ENCODE measurements at regions not wholly inside any gene's neighbourhood (a gene's known extent, or its start where the extent isn't known, plus 50 kb on each side); places are given as distances from the start of the nearest gene placed in this dataset.

DNA sequence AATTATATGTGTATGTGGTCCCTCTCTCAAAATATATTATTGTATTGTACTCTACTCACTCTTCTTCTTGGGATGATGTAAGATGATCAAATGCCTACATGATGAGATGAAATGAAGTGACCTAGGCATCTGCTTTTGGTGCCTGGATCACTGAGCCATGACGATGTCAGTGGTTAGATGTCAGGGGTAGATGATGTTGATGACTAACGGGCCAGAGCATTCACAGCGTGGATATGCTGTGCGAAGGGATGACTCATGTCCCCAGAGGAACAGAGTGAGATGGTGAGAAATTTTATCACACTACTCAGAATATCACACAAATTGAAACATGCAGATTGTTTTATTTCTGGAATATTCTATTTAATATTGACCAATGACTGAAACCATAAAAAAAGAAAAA is 233.9 kb upstream of the CADM2 start:
- POLR2A ChIA-PET (ENCODE audit: unreplicated experiment), result no interaction called here
- H3K9me3 ChIP-seq (ENCODE audit: control insufficient read depth, insufficient read depth, low read length), result peaks cover 4% of the 10 kb centered on the region; the same call in 1 of the 2 replicates
- intact Hi-C loops (cut with micrococcal nuclease), result no loop called here

More for the DNA sequence above, 233.9 kb upstream of the CADM2 start:
- H2BK5ac ChIP-seq (ENCODE audit: low read depth, low read length, poor library complexity, severe bottlenecking), result no peak overlapping the region
- dilution Hi-C loops (cut with HindIII; ENCODE audit: low sequenced_read_pairs, unreplicated experiment), result no loop called here
- whole genome bisulfite sequencing, 2 experiments (ENCODE audit: extremely low coverage in 2 of 2, insufficient read length in 1 of 2), result no CpG with 5 or more reads among the region's 4 CpGs
- in situ Hi-C loops (cut with MboI; ENCODE audit: low sequenced_read_pairs), result no loop called here
- no peak overlapping the region for H3K9ac ChIP-seq (ENCODE audit: low read depth, low read length)
- no peak overlapping the region for H3K14ac ChIP-seq (replicated peaks; ENCODE audit: low read depth, low read length)
- H3K4me3 ChIP-seq (ENCODE audit: insufficient read depth, low read depth, low read length), result no peak overlapping the region
- no peak overlapping the region for H2AFZ ChIP-seq (replicated peaks; ENCODE audit: low read length, poor library complexity)
- no peaks in the 10 kb centered on the region for H3K9me1 ChIP-seq (ENCODE audit: insufficient read depth, low read length)
- H2AK5ac ChIP-seq (ENCODE audit: low read depth, low read length), result no peak overlapping the region
- no peaks in the 10 kb centered on the region for H3K36me3 ChIP-seq (ENCODE audit: control insufficient read depth, insufficient read depth, low read length)
- no peak overlapping the region for H4K8ac ChIP-seq (ENCODE audit: low read depth in 2 of 2, low read length in 2 of 2)
- no peak overlapping the region for H3K4me2 ChIP-seq (ENCODE audit: low read depth, low read length)
- CTCF ChIA-PET, result no interaction called here
- no TSS peak for BruUV-seq (replicated peaks)
- H3K23ac ChIP-seq (ENCODE audit: low read depth, low read length), result no peak overlapping the region
- no peak overlapping the region for H3K27ac ChIP-seq (ENCODE audit: insufficient read depth, low read length)
- ATAC-seq (ENCODE audit: low read depth), result no peak
- DNase-seq, result no peak
- H4K5ac ChIP-seq (ENCODE audit: low read depth, low read length), result no peak overlapping the region
- no peak overlapping the region for H4K91ac ChIP-seq (ENCODE audit: insufficient read depth, low read depth, low read length)
- H3K56ac ChIP-seq (ENCODE audit: extremely low read depth, insufficient read depth, low read length), result no peak overlapping the region
- no peak overlapping the region for H2BK15ac ChIP-seq (ENCODE audit: low read depth, low read length)
- no peak overlapping the region for H2BK120ac ChIP-seq (ENCODE audit: low read depth, low read length)
- H4K20me1 ChIP-seq (ENCODE audit: insufficient read depth, low read length), result no peaks in the 10 kb centered on the region
- no peak overlapping the region for H3K4ac ChIP-seq (ENCODE audit: low read depth, low read length)
- H2BK20ac ChIP-seq (ENCODE audit: low read depth, low read length), result no peak overlapping the region
- no peak overlapping the region for H3K18ac ChIP-seq (ENCODE audit: low read depth, low read length)
- no peaks in the 10 kb centered on the region for H3K4me1 ChIP-seq (ENCODE audit: control insufficient read depth, insufficient read depth, low read length)
- no peaks in the 10 kb centered on the region for H3K79me1 ChIP-seq (ENCODE audit: low read depth in 1 of 2, low read length in 2 of 2)
- no peak for TF ChIP-seq CEBPB (IDR thresholded peaks at IDR 0.05; ENCODE audit: low read depth, low read length)
- TF ChIP-seq CHD1 (IDR thresholded peaks at IDR 0.05; ENCODE audit: low read depth, low read length), result no peak
- no peak for TF ChIP-seq NFE2L2 (IDR thresholded peaks at IDR 0.05; ENCODE audit: low read depth, low read length)
- TF ChIP-seq RAD21 (IDR thresholded peaks at IDR 0.05; ENCODE audit: low read length), result no peak
- TF ChIP-seq, protein P1, sequence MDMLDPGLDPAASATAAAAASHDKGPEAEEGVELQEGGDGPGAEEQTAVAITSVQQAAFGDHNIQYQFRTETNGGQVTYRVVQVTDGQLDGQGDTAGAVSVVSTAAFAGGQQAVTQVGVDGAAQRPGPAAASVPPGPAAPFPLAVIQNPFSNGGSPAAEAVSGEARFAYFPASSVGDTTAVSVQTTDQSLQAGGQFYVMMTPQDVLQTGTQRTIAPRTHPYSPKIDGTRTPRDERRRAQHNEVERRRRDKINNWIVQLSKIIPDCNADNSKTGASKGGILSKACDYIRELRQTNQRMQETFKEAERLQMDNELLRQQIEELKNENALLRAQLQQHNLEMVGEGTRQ (IDR thresholded peaks at IDR 0.05; ENCODE audit: low read depth, low read length), result no peak
- TF ChIP-seq, protein P2, sequence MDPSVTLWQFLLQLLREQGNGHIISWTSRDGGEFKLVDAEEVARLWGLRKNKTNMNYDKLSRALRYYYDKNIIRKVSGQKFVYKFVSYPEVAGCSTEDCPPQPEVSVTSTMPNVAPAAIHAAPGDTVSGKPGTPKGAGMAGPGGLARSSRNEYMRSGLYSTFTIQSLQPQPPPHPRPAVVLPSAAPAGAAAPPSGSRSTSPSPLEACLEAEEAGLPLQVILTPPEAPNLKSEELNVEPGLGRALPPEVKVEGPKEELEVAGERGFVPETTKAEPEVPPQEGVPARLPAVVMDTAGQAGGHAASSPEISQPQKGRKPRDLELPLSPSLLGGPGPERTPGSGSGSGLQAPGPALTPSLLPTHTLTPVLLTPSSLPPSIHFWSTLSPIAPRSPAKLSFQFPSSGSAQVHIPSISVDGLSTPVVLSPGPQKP (IDR thresholded peaks at IDR 0.05; ENCODE audit: borderline replicate concordance, low read depth, low read length), result no peak
- no peak for TF ChIP-seq SMC3 (IDR thresholded peaks at IDR 0.05; ENCODE audit: low read depth, low read length)
- TF ChIP-seq RCOR1 (IDR thresholded peaks at IDR 0.05; ENCODE audit: insufficient replicate concordance, low read length), result no peak
- no peak for TF ChIP-seq MXI1 (IDR thresholded peaks at IDR 0.05; ENCODE audit: borderline replicate concordance, low read depth, low read length)
- TF ChIP-seq RFX5 (IDR thresholded peaks at IDR 0.05; ENCODE audit: low read depth, low read length), result no peak
- no peak for TF ChIP-seq FOS (IDR thresholded peaks at IDR 0.05; ENCODE audit: low read depth, low read length)
- no peak for TF ChIP-seq MAZ (IDR thresholded peaks at IDR 0.05; ENCODE audit: borderline replicate concordance, low read depth, low read length)
- TF ChIP-seq BHLHE40 (IDR thresholded peaks at IDR 0.05; ENCODE audit: low read depth, low read length), result no peak
- TF ChIP-seq, protein P3, sequence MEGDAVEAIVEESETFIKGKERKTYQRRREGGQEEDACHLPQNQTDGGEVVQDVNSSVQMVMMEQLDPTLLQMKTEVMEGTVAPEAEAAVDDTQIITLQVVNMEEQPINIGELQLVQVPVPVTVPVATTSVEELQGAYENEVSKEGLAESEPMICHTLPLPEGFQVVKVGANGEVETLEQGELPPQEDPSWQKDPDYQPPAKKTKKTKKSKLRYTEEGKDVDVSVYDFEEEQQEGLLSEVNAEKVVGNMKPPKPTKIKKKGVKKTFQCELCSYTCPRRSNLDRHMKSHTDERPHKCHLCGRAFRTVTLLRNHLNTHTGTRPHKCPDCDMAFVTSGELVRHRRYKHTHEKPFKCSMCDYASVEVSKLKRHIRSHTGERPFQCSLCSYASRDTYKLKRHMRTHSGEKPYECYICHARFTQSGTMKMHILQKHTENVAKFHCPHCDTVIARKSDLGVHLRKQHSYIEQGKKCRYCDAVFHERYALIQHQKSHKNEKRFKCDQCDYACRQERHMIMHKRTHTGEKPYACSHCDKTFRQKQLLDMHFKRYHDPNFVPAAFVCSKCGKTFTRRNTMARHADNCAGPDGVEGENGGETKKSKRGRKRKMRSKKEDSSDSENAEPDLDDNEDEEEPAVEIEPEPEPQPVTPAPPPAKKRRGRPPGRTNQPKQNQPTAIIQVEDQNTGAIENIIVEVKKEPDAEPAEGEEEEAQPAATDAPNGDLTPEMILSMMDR (conservative IDR thresholded peaks at IDR 0.05; ENCODE audit: low read depth, low read length), result no peak
- no peak for TF ChIP-seq POLR2A (IDR thresholded peaks at IDR 0.05; ENCODE audit: low read depth, low read length)
- TF ChIP-seq MAFK (IDR thresholded peaks at IDR 0.05; ENCODE audit: low read depth, low read length), result no peak
- H2AK9ac ChIP-seq (replicated peaks; ENCODE audit: low read depth, low read length, poor library complexity), result no peak overlapping the region
- H3K27me3 ChIP-seq (ENCODE audit: control insufficient read depth, insufficient read depth, low read length), result no peaks in the 10 kb centered on the region

All from IMR-90 (cell line).